ENCODE measurements at regions not wholly inside any gene's neighbourhood (a gene's known extent, or its start where the extent isn't known, plus 50 kb on each side); places are given as distances from the start of the nearest gene placed in this dataset.

DNA sequence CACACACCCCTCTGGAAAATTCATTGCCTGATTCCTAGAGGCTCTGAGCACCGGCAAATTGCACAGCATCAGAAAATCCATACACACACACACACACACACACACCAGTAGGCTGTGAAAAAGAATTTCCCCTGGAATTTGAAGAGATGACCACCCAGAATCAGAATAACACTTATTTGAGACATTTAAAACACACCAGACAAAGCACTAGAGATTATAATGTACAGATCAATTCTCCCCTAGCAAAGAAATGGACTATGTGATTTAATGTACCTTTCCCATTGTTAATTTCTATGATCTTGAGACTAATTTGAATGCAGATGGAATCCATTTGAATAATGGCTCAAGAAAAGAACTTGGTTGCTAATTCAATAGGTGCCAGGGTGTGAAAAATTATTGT lies 399.3 kb downstream of the HNRNPD start:
- no peak for FAIRE-seq
- Histone ChIP-seq H3K79me2 (ENCODE audit: control insufficient read depth, insufficient read depth, low read length) (no peaks in the 10 kb centered on the region), H4K20me1 (ENCODE audit: control insufficient read depth, extremely low read depth, insufficient read depth, low read length) (no peaks in the 10 kb centered on the region), H3K4me2 (ENCODE audit: control insufficient read depth, extremely low read depth, insufficient read depth, low read depth, low read length) (no peak overlapping the region), H3K4me3 (ENCODE audit: control insufficient read depth in 2 of 3, extremely low read depth in 1 of 3, insufficient read depth in 2 of 3, low read depth in 1 of 3, low read length in 3 of 3) (no peak overlapping the region), H3K9ac (ENCODE audit: control insufficient read depth, extremely low read depth, insufficient read depth, low read length) (no peak overlapping the region), H3K36me3 (ENCODE audit: control insufficient read depth in 2 of 2, extremely low read depth in 1 of 2, insufficient read depth in 2 of 2, low read length in 2 of 2) (no peaks in the 10 kb centered on the region), H3K9me1 (ENCODE audit: control insufficient read depth, extremely low read depth, insufficient read depth, low read length) (no peaks in the 10 kb centered on the region), H2AFZ (ENCODE audit: control insufficient read depth, low read length) (no peak overlapping the region), H3K4me1 (ENCODE audit: control insufficient read depth, extremely low read depth, insufficient read depth, low read length) (no peaks in the 10 kb centered on the region), H3K9me3 (ENCODE audit: control insufficient read depth, low read depth, low read length) (no peaks in the 10 kb centered on the region), H3K27me3 (ENCODE audit: control insufficient read depth, extremely low read depth, insufficient read depth, low read length) (no peaks in the 10 kb centered on the region), H3K27ac (ENCODE audit: control insufficient read depth, insufficient read depth, low read length) (no peak overlapping the region)
- dilution Hi-C loops (cut with MboI; ENCODE audit: extremely low pct_ligation_motif_present, low sequenced_read_pairs) = no loop called here
- TF ChIP-seq, protein P1, sequence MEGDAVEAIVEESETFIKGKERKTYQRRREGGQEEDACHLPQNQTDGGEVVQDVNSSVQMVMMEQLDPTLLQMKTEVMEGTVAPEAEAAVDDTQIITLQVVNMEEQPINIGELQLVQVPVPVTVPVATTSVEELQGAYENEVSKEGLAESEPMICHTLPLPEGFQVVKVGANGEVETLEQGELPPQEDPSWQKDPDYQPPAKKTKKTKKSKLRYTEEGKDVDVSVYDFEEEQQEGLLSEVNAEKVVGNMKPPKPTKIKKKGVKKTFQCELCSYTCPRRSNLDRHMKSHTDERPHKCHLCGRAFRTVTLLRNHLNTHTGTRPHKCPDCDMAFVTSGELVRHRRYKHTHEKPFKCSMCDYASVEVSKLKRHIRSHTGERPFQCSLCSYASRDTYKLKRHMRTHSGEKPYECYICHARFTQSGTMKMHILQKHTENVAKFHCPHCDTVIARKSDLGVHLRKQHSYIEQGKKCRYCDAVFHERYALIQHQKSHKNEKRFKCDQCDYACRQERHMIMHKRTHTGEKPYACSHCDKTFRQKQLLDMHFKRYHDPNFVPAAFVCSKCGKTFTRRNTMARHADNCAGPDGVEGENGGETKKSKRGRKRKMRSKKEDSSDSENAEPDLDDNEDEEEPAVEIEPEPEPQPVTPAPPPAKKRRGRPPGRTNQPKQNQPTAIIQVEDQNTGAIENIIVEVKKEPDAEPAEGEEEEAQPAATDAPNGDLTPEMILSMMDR (optimal IDR thresholded peaks at IDR 0.05 in 1 of 3, IDR thresholded peaks at IDR 0.05 in 1 of 3, conservative IDR thresholded peaks at IDR 0.05 in 1 of 3; ENCODE audit: extremely low read depth in 1 of 3, insufficient read depth in 2 of 3, low read length in 3 of 3) = no peak
- no peak for TF ChIP-seq EZH2 (IDR thresholded peaks at IDR 0.05; ENCODE audit: low read length)
- no peak for DNase-seq (ENCODE audit: low read depth, low spot score)

DNA sequence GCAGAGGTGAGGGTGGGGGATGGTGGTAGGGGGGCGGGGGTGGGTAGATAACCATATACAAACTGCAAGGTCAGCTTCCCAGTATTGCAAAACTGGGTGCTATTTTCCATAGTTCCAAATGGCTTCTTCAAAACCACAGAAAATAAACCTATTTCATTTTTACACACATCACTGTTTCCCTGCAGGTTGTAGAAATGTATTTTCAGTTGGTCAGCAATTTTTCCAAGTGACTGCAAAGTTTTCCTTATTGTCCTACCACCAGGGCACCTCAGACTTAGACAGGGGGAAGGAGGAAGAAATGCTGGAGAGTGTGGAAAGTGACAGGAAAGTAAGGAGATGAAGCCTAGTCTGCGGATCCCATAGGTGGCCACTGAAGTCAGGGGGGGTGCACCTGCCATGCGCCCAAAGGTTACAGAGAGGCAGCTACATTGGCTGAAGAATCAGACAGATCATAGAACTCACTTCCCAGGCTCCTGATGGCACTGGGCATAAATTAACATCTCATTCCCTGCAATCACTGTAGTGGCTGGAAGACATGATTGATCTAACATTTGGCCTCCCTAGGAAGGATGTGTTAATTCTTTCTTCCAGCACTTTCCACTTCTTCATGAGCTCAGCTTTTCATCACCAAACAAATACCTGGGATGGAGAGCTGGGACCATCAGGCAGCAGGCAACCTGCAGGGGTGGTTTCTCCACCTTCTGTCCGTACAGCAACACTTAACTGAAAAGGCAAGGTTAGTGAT lies 402.0 kb downstream of the HNRNPD start:
- no peaks in the 10 kb centered on the region for H3K4me1 ChIP-seq (ENCODE audit: control insufficient read depth, extremely low read depth, insufficient read depth, low read length)
- H2AFZ ChIP-seq (ENCODE audit: control insufficient read depth, low read length) = no peak overlapping the region
- no peaks in the 10 kb centered on the region for H3K36me3 ChIP-seq (ENCODE audit: control insufficient read depth in 2 of 2, extremely low read depth in 1 of 2, insufficient read depth in 2 of 2, low read length in 2 of 2)
- H3K27ac ChIP-seq (ENCODE audit: control insufficient read depth, insufficient read depth, low read length) = no peak overlapping the region
- FAIRE-seq (no peak), DNase-seq (ENCODE audit: low read depth, low spot score) (no peak)
- TF ChIP-seq, protein P1 (optimal IDR thresholded peaks at IDR 0.05 in 1 of 3, IDR thresholded peaks at IDR 0.05 in 1 of 3, conservative IDR thresholded peaks at IDR 0.05 in 1 of 3; ENCODE audit: extremely low read depth in 1 of 3, insufficient read depth in 2 of 3, low read length in 3 of 3) = no peak
- TF ChIP-seq EZH2 (IDR thresholded peaks at IDR 0.05; ENCODE audit: low read length) = no peak
- H3K9ac ChIP-seq (ENCODE audit: control insufficient read depth, extremely low read depth, insufficient read depth, low read length) = no peak overlapping the region
- no peaks in the 10 kb centered on the region for H3K9me3 ChIP-seq (ENCODE audit: control insufficient read depth, low read depth, low read length)
- H3K27me3 ChIP-seq (ENCODE audit: control insufficient read depth, extremely low read depth, insufficient read depth, low read length) = no peaks in the 10 kb centered on the region
- dilution Hi-C loops (cut with MboI; ENCODE audit: extremely low pct_ligation_motif_present, low sequenced_read_pairs) = no loop called here
- no peaks in the 10 kb centered on the region for H3K9me1 ChIP-seq (ENCODE audit: control insufficient read depth, extremely low read depth, insufficient read depth, low read length)
- H4K20me1 ChIP-seq (ENCODE audit: control insufficient read depth, extremely low read depth, insufficient read depth, low read length) = no peaks in the 10 kb centered on the region
- no peaks in the 10 kb centered on the region for H3K79me2 ChIP-seq (ENCODE audit: control insufficient read depth, insufficient read depth, low read length)
- H3K4me3 ChIP-seq (ENCODE audit: control insufficient read depth in 2 of 3, extremely low read depth in 1 of 3, insufficient read depth in 2 of 3, low read depth in 1 of 3, low read length in 3 of 3) = no peak overlapping the region
- no peak overlapping the region for H3K4me2 ChIP-seq (ENCODE audit: control insufficient read depth, extremely low read depth, insufficient read depth, low read depth, low read length)

Measured in keratinocyte (primary cell).